ENCODE measurements at regions not wholly inside any gene's neighbourhood (a gene's known extent, or its start where the extent isn't known, plus 50 kb on each side); places are given as distances from the start of the nearest gene placed in this dataset.

DNA sequence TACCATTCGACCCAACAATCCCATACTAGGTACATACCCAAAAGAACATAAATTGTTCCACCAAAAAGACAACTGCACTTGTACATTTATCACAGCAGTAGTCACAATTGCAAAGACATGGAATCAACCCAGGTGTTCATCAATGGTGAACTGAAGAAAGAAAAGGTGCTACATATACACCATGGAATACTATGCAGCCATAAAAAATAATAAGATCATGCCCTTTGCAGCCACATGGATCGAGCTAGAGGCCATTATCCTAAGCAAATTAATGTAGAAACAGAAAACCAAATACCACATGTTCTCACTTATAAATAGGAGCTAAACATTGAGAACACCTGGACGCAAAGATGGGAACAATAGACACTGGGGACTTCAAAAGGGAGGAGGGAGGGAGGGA lies 79.3 kb upstream of the NEBL start:
- Histone ChIP-seq H3K9ac (ENCODE audit: control insufficient read depth, insufficient read depth, low read length) (no peak overlapping the region), H3K9me3 (replicated peaks; ENCODE audit: control insufficient read depth, insufficient read depth, low read length) (no peaks in the 10 kb centered on the region), H4K20me1 (ENCODE audit: control insufficient read depth, insufficient read depth) (no peaks in the 10 kb centered on the region), H3K27ac (ENCODE audit: control insufficient read depth, insufficient read depth) (no peak overlapping the region), H3K4me1 (ENCODE audit: control insufficient read depth, insufficient read depth, low read length) (peaks cover 7% of the 10 kb centered on the region), H3K36me3 (ENCODE audit: control insufficient read depth in 2 of 2, insufficient read depth in 2 of 2, low read length in 1 of 2) (no peaks in the 10 kb centered on the region), H2AFZ (ENCODE audit: control insufficient read depth, low read depth, low read length) (no peak overlapping the region), H3K27me3 (replicated peaks in 1 of 2; ENCODE audit: control insufficient read depth in 2 of 2, insufficient read depth in 2 of 2, low read length in 1 of 2) (no peaks in the 10 kb centered on the region), H3K79me2 (ENCODE audit: control insufficient read depth, insufficient read depth, low read length) (no peaks in the 10 kb centered on the region), H3K4me2 (ENCODE audit: control insufficient read depth, insufficient read depth) (no peak overlapping the region), H3K4me3 (no peak overlapping the region)
- RAD21 ChIA-PET (ENCODE audit: unreplicated experiment): no interaction called here
- ATAC-seq (no peak), FAIRE-seq (no peak), DNase-seq (ENCODE audit: low read depth, low spot score) (no peak)
- TF ChIP-seq SMC3 (IDR thresholded peaks at IDR 0.05; ENCODE audit: borderline replicate concordance, low read length) (no peak), IRF5 (IDR thresholded peaks at IDR 0.05; ENCODE audit: borderline replicate concordance) (no peak), RUNX3 (IDR thresholded peaks at IDR 0.05; ENCODE audit: low read length) (no peak)
- WGBS (ENCODE audit: insufficient coverage, insufficient replicate concordance, low lambda C conversion rate, missing lambda C conversion rate): 21% methylated on average over 3 of the region's 3 CpGs
- in situ Hi-C loops (cut with MboI): no loop called here
- no TSS peak for BruUV-seq (replicated peaks)
- intact Hi-C loops (cut with micrococcal nuclease; ENCODE audit: unreplicated experiment): no loop called here
- POLR2A ChIA-PET: no interaction called here
- SMC1A ChIA-PET (ENCODE audit: uncharacterized antibody, unreplicated experiment): no interaction called here
- CTCF ChIA-PET: no interaction called here

DNA sequence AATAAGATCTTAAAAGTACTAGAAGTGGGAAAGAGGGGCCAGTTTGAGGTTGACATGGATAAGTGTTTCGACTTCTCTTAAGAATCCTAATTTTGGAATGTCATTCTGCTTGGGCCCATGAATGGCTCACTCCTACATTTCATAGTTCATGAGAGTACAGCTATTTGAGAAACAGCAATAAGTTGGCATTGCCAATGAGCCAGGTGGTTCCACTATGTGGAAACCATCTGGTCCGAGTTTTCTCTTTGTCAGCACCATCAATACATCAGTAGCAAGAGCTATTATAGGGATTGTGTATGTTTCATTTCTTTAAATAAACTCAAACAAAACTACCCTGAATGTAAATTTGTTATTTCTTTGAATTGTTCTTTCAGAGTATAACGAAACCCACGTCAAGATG lies 78.1 kb upstream of the NEBL start:
- WGBS (ENCODE audit: insufficient coverage, insufficient replicate concordance, low lambda C conversion rate, missing lambda C conversion rate): 32% methylated on average over 4 of the region's 4 CpGs
- no peak for FAIRE-seq
- TF ChIP-seq GATAD2B (conservative IDR thresholded peaks at IDR 0.05; ENCODE audit: low read depth) (no peak), TCF12 (IDR thresholded peaks at IDR 0.05; ENCODE audit: low read depth, low read length) (no peak), STAT3 (IDR thresholded peaks at IDR 0.05; ENCODE audit: low read depth, low read length) (no peak)
- TF ChIP-seq, protein P1, sequence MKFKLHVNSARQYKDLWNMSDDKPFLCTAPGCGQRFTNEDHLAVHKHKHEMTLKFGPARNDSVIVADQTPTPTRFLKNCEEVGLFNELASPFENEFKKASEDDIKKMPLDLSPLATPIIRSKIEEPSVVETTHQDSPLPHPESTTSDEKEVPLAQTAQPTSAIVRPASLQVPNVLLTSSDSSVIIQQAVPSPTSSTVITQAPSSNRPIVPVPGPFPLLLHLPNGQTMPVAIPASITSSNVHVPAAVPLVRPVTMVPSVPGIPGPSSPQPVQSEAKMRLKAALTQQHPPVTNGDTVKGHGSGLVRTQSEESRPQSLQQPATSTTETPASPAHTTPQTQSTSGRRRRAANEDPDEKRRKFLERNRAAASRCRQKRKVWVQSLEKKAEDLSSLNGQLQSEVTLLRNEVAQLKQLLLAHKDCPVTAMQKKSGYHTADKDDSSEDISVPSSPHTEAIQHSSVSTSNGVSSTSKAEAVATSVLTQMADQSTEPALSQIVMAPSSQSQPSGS (IDR thresholded peaks at IDR 0.05; ENCODE audit: low read length): no peak

More for the DNA sequence above, 78.1 kb upstream of the NEBL start:
- H3K4me3 ChIP-seq: no peak overlapping the region
- ChIA-PET POLR2A (no interaction called here), CTCF (no interaction called here), RAD21 (ENCODE audit: unreplicated experiment) (no interaction called here), SMC1A (ENCODE audit: uncharacterized antibody, unreplicated experiment) (no interaction called here)
- no peaks in the 10 kb centered on the region for H3K79me2 ChIP-seq (ENCODE audit: control insufficient read depth, insufficient read depth, low read length)
- DNase-seq (ENCODE audit: low read depth, low spot score) (no peak), ATAC-seq (no peak)
- no peak overlapping the region for H3K27ac ChIP-seq (ENCODE audit: control insufficient read depth, insufficient read depth)
- H3K4me1 ChIP-seq (ENCODE audit: control insufficient read depth, insufficient read depth, low read length): peaks cover 12% of the 10 kb centered on the region
- no peaks in the 10 kb centered on the region for H4K20me1 ChIP-seq (ENCODE audit: control insufficient read depth, insufficient read depth)
- in situ Hi-C loops (cut with MboI) (no loop called here), intact Hi-C loops (cut with micrococcal nuclease; ENCODE audit: unreplicated experiment) (no loop called here)
- H3K36me3 ChIP-seq (ENCODE audit: control insufficient read depth in 2 of 2, insufficient read depth in 2 of 2, low read length in 1 of 2): no peaks in the 10 kb centered on the region
- H3K27me3 ChIP-seq (replicated peaks in 1 of 2; ENCODE audit: control insufficient read depth in 2 of 2, insufficient read depth in 2 of 2, low read length in 1 of 2): no peaks in the 10 kb centered on the region
- H2AFZ ChIP-seq (ENCODE audit: control insufficient read depth, low read depth, low read length): no peak overlapping the region
- no peaks in the 10 kb centered on the region for H3K9me3 ChIP-seq (replicated peaks; ENCODE audit: control insufficient read depth, insufficient read depth, low read length)
- no peak overlapping the region for H3K4me2 ChIP-seq (ENCODE audit: control insufficient read depth, insufficient read depth)
- H3K9ac ChIP-seq (ENCODE audit: control insufficient read depth, insufficient read depth, low read length): no peak overlapping the region
- no TSS peak for BruUV-seq (replicated peaks)
